Common myeloid progenitor, CD34-positive (primary cell): ENCODE measurements at regions not wholly inside any gene's neighbourhood (a gene's known extent, or its start where the extent isn't known, plus 50 kb on each side); places are given as distances from the start of the nearest gene placed in this dataset.
A peak's percentile ranks its signal among the peaks of the same experiment; 100 is the strongest.

Source experiments
- CTCF ChIA-PET: fragments of 350-600 bp; sonication (Branson Sonifier 250); formaldehyde crosslinking; loops from one replicate; lab custom pipeline; 2021; ENCODE audit warnings: antibody characterized with exemption; lab: Charles Lee
- POLR2A ChIA-PET: fragments of 350-600 bp; sonication (Branson Sonifier 250); formaldehyde crosslinking; loops from one replicate; lab custom pipeline; 2021; ENCODE audit warnings: antibody characterized with exemption; lab: Charles Lee
- DNase-seq, 3 donors: peaks; one replicate each; pipeline versions ENCODE4 v3.0.0 to v3.0.0-alpha.2; 2013
- H3K27ac ChIP-seq, 2 experiments: 1 replicate in 1 of 2; 2 replicates in 1 of 2; pipeline ENCODE4 v1.7.0; 2013; ENCODE audit warnings: inconsistent platforms in 2 of 2, low read length in 2 of 2, mild to moderate bottlenecking in 2 of 2, low read depth in 1 of 2, moderate library complexity in 1 of 2; ENCODE audit not compliant: severe bottlenecking in 2 of 2, insufficient read depth in 1 of 2, poor library complexity in 1 of 2
- H3K27me3 ChIP-seq, 5 experiments: replicated peaks in 2 of 5; 1 replicate in 3 of 5; 2 replicates in 2 of 5; pipeline versions ENCODE4 v1.6.1 to v1.7.0; 2013; ENCODE audit warnings: low read length in 4 of 5, mild to moderate bottlenecking in 2 of 5, moderate library complexity in 2 of 5, inconsistent platforms in 1 of 5; ENCODE audit not compliant: insufficient read depth in 5 of 5, control insufficient read depth in 4 of 5
- H3K36me3 ChIP-seq, 4 experiments: 1 replicate in 2 of 4; 2 replicates in 2 of 4; pipeline versions ENCODE4 v1.6.1 to v1.7.0; 2013; ENCODE audit warnings: low read length in 3 of 4, control low read depth in 1 of 4, mild to moderate bottlenecking in 1 of 4; ENCODE audit not compliant: control insufficient read depth in 4 of 4, insufficient read depth in 4 of 4
- H3K4me1 ChIP-seq, 4 experiments: 1 replicate in 3 of 4; 2 replicates in 1 of 4; pipeline versions ENCODE4 v1.6.1 to v1.7.1; 2013; ENCODE audit warnings: low read length in 3 of 4, mild to moderate bottlenecking in 3 of 4, control low read depth in 1 of 4, inconsistent platforms in 1 of 4, moderate library complexity in 1 of 4; ENCODE audit not compliant: control insufficient read depth in 4 of 4, insufficient read depth in 4 of 4; ENCODE audit errors: control extremely low read depth in 1 of 4
- H3K4me3 ChIP-seq, 7 experiments: 1 replicate in 4 of 7; 2 replicates in 3 of 7; pipeline versions ENCODE4 v1.5.1 to v1.7.0; 2013; ENCODE audit warnings: mild to moderate bottlenecking in 7 of 7, low read length in 6 of 7, moderate library complexity in 6 of 7, inconsistent platforms in 2 of 7, low read depth in 2 of 7, control low read depth in 1 of 7; ENCODE audit not compliant: insufficient read depth in 4 of 7, control insufficient read depth in 1 of 7; ENCODE audit errors: extremely low read depth in 1 of 7
- H3K9me3 ChIP-seq, 5 experiments: 1 replicate in 4 of 5; 2 replicates in 1 of 5; pipeline versions ENCODE4 v1.6.1 to v1.7.1; 2013; ENCODE audit warnings: low read length in 4 of 5, mild to moderate bottlenecking in 2 of 5, inconsistent platforms in 1 of 5, low read depth in 1 of 5, moderate library complexity in 1 of 5; ENCODE audit not compliant: control insufficient read depth in 4 of 5, insufficient read depth in 2 of 5; ENCODE audit errors: control extremely low read depth in 1 of 5
- WGBS: methylation state at CpG from one replicate; pipeline ENCODE4 v1.1.5; 2013; ENCODE audit not compliant: insufficient coverage; 5-methylcytosine and 5-hydroxymethylcytosine counted together

- no peak for DNase-seq
- Histone ChIP-seq H3K27ac (no peak overlapping the region), H3K27me3 (no peaks in the 10 kb centered on the region), H3K36me3 (no peaks in the 10 kb centered on the region), H3K4me1 (no peaks in the 10 kb centered on the region), H3K4me3 (no peak overlapping the region), H3K9me3 (no peaks in the 10 kb centered on the region)
- POLR2A ChIA-PET: interaction anchor here (0.5 kb wide), 1 partner anchor 821 kb away, joined by 3 read pairs; no protein-coding TSS in a partner anchor
- CTCF ChIA-PET: interaction anchor here (0.7 kb wide), 1 partner anchor 11 kb away, joined by 3 read pairs; no protein-coding TSS in a partner anchor
These were observed 713.3 kb downstream of the REEP3 start for GRCh38 chr10:64234489-64234888.

DNA sequence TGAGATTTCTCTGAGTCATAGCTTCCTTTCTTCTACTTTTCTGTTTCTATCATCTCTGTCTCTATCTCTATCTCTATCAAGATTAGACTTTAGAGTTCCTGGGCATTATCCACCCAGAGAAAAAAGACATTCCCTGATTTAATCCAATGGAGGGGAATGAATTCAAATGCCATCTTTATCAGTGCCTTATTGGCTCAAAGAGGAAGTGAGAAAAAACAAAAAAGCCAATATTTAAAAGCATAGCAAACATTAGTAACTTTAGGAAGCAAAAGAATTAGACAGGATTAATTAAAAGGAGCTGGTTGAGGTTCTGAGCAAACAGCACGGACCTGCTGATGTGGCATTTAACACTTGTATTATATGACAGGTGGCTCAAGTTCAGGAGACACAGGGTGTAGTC, 736.5 kb downstream of the REEP3 start:
- ChIA-PET CTCF (no interaction called here), POLR2A (interaction anchor here (0.6 kb wide), 1 partner anchor 64 kb away, joined by 3 read pairs; no protein-coding TSS in a partner anchor)
- DNase-seq: no peak
- H3K4me1 ChIP-seq: no peaks in the 10 kb centered on the region
- no peaks in the 10 kb centered on the region for H3K36me3 ChIP-seq
- WGBS: no CpG with 5 or more reads among the region's 1 CpG
- no peaks in the 10 kb centered on the region for H3K9me3 ChIP-seq
- H3K27me3 ChIP-seq: no peaks in the 10 kb centered on the region
- H3K4me3 ChIP-seq: no peak overlapping the region
- H3K27ac ChIP-seq: no peak overlapping the region

DNA sequence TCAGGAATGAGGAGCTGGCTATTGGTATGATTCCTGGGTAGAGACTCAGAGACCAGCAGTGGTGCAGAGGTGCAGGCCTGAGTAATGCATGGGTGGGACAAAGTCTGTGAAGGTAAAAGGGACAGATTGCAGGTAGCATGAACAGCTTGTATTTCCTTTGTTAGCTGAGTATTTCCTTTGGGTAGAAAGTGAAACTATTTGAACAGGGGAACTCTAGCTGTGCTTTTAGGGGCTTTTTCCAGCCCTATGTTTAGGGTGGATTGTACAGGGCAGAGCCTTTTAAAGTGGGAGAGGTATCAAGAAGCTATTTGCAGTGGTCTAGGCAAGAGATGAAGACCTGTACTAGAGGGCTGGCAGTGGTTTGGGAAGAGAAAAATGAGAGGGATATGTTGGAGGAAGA, 739.9 kb downstream of the REEP3 start:
- ChIA-PET CTCF (no interaction called here), POLR2A (no interaction called here)
- Histone ChIP-seq H3K4me3 (no peak overlapping the region), H3K27ac (no peak overlapping the region), H3K36me3 (no peaks in the 10 kb centered on the region), H3K9me3 (no peaks in the 10 kb centered on the region), H3K4me1 (no peaks in the 10 kb centered on the region), H3K27me3 (no peaks in the 10 kb centered on the region)
- DNase-seq: no peak

- CTCF ChIA-PET: no interaction called here
- POLR2A ChIA-PET: no interaction called here
- WGBS: no CpG with 5 or more reads among the region's 1 CpG
These were observed 740.5 kb downstream of the REEP3 start for GRCh38 chr10:64261676-64262075.

GRCh38 chr10:64265961-64266360, 744.8 kb downstream of the REEP3 start:
- no peaks in the 10 kb centered on the region for H3K4me1 ChIP-seq
- DNase-seq: no peak
- no peaks in the 10 kb centered on the region for H3K9me3 ChIP-seq
- POLR2A ChIA-PET: no interaction called here
- no peaks in the 10 kb centered on the region for H3K36me3 ChIP-seq
- H3K27me3 ChIP-seq: peaks cover 0 to 2% (median 0%) of the 10 kb centered on the region in 5 experiments
- no CpG with 5 or more reads among the region's 1 CpG for WGBS
- H3K4me3 ChIP-seq: no peak overlapping the region
- CTCF ChIA-PET: no interaction called here
- H3K27ac ChIP-seq: no peak overlapping the region

More at GRCh38 chr10:64261676-64262075, 740.5 kb downstream of the REEP3 start:
- Histone ChIP-seq H3K36me3 (no peaks in the 10 kb centered on the region), H3K4me1 (no peaks in the 10 kb centered on the region), H3K27me3 (no peaks in the 10 kb centered on the region), H3K27ac (no peak overlapping the region), H3K4me3 (no peak overlapping the region), H3K9me3 (no peaks in the 10 kb centered on the region)
- no peak for DNase-seq

- ChIA-PET CTCF (no interaction called here), POLR2A (no interaction called here)
- Histone ChIP-seq H3K36me3 (no peaks in the 10 kb centered on the region), H3K9me3 (no peaks in the 10 kb centered on the region), H3K4me1 (no peaks in the 10 kb centered on the region), H3K4me3 (no peak overlapping the region), H3K27ac (no peak overlapping the region), H3K27me3 (peaks cover 0 to 3% (median 0%) of the 10 kb centered on the region in 5 experiments)
- 88% methylated on average over 3 of the region's 3 CpGs for WGBS
- DNase-seq: no peak
These were observed 750.3 kb downstream of the REEP3 start for GRCh38 chr10:64271508-64271907.

DNA sequence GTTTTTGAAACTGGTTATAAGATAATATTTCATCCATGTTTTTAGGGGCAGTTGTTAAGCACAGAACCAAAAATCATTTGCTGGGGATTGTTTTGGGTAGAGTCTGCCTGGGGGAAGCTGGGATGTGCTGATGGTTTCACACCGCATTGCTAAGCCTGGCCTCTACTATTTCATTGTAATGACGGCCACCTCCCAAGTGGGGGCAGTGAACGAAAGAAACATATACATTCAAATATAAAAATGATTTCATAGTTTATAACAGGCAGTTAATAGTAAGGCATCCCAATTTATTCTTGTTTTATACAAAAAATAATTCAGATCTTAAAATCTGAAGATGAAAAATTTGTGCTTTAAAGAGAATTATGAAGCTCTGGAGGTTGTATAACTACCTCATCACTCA, 750.8 kb downstream of the REEP3 start:
- no CpG with 5 or more reads among the region's 3 CpGs for WGBS
- peak in 1 of 3 donors; percentile 3 for DNase-seq
- ChIA-PET CTCF (no interaction called here), POLR2A (no interaction called here)
- Histone ChIP-seq H3K4me3 (no peak overlapping the region), H3K27me3 (peaks cover 0 to 3% (median 0%) of the 10 kb centered on the region in 5 experiments), H3K9me3 (no peaks in the 10 kb centered on the region), H3K4me1 (no peaks in the 10 kb centered on the region), H3K36me3 (no peaks in the 10 kb centered on the region), H3K27ac (no peak overlapping the region)
